ENCODE measurements at regions not wholly inside any gene's neighbourhood (a gene's known extent, or its start where the extent isn't known, plus 50 kb on each side); places are given as distances from the start of the nearest gene placed in this dataset.

DNA sequence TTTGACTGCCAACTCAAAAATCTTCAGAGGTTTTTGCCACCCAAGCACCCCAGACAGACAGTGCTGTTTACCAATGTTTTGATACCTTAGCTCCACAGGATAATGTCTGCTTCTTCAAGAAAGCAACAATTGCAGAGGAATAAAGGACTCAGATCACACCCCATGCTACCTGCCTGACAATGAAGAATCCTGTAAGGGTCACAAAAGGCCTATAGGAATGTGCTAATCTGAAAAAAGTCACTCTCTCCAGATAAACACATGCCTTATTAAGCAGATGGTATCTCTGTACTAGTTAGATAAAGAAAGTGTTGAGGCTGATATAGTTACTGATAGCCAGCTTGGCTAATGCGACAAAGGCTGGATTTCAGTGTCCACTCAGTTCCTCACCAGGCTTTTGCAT lies 1076.7 kb upstream of the SORCS1 start:
- Histone ChIP-seq H2BK20ac (ENCODE audit: low read length) (no peak overlapping the region), H2AK5ac (ENCODE audit: low read depth, low read length) (no peak overlapping the region), H3K23me2 (ENCODE audit: low read depth, low read length) (no peaks in the 10 kb centered on the region; the same call in 1 of the 2 replicates), H3K23ac (ENCODE audit: insufficient read length) (no peak overlapping the region), H2BK15ac (ENCODE audit: low read length) (no peak overlapping the region), H3K79me1 (ENCODE audit: low read depth, low read length) (no peaks in the 10 kb centered on the region), H3K4me2 (ENCODE audit: insufficient read depth in 1 of 2, low read depth in 2 of 2, low read length in 2 of 2) (peak overlapping the region in 1 of 2 experiments; percentile 11; a peak in 1 of 4 replicates), H2AFZ (ENCODE audit: low read length) (no peak overlapping the region), H3K56ac (replicated peaks; ENCODE audit: insufficient read length, low read depth, low read length) (no peak overlapping the region), H2BK12ac (ENCODE audit: low read depth, low read length) (no peak overlapping the region; the same call in 1 of the 2 replicates), H2BK120ac (replicated peaks; ENCODE audit: low read depth, low read length) (no peak overlapping the region), H3K27me3 (replicated peaks in 1 of 4; ENCODE audit: control insufficient read depth in 3 of 4, extremely low read depth in 1 of 4, insufficient read depth in 3 of 4, low read length in 3 of 4) (peaks cover 0 to 3% (median 0%) of the 10 kb centered on the region in 4 experiments; a peak in 1 of 7 replicates), H3K9me3 (ENCODE audit: insufficient read depth in 2 of 2, low read depth in 1 of 2, low read length in 1 of 2) (peaks cover 4 to 7% of the 10 kb centered on the region in 2 experiments; a peak in 2 of 4 replicates), H2BK5ac (ENCODE audit: low read depth, low read length) (no peak overlapping the region), H3K9ac (replicated peaks in 1 of 4; ENCODE audit: extremely low read depth in 1 of 4, low read depth in 3 of 4, low read length in 3 of 4) (no peak overlapping the region), H4K91ac (replicated peaks; ENCODE audit: insufficient read length, low read length) (no peak overlapping the region), H3K79me2 (ENCODE audit: control insufficient read depth in 1 of 2, insufficient read depth in 2 of 2, low read length in 2 of 2) (no peaks in the 10 kb centered on the region), H3K27ac (ENCODE audit: low read depth, low read length) (no peak overlapping the region), H3K4me1 (replicated peaks in 1 of 4; ENCODE audit: control insufficient read depth in 3 of 4, insufficient read depth in 4 of 4, low read length in 3 of 4) (peaks cover 0 to 4% (median 1%) of the 10 kb centered on the region in 4 experiments; a peak in 2 of 7 replicates), H4K8ac (ENCODE audit: extremely low read depth, insufficient read depth, low read length) (no peak overlapping the region), H3K36me3 (ENCODE audit: control insufficient read depth in 2 of 4, insufficient read depth in 4 of 4, low read length in 3 of 4) (no peaks in the 10 kb centered on the region), H3K4ac (replicated peaks; ENCODE audit: insufficient read length, low read depth, low read length) (no peak overlapping the region), H3K4me3 (ENCODE audit: extremely low read depth in 1 of 4, insufficient read depth in 2 of 4, low read depth in 3 of 4, low read length in 4 of 4) (no peak overlapping the region), H3K14ac (ENCODE audit: insufficient read length) (no peak overlapping the region), H4K20me1 (replicated peaks in 1 of 2; ENCODE audit: control insufficient read depth in 1 of 2, insufficient read depth in 2 of 2, low read length in 2 of 2) (no peaks in the 10 kb centered on the region), H4K5ac (ENCODE audit: insufficient read length, low read depth, low read length) (no peak overlapping the region), H3K18ac (ENCODE audit: extremely low read depth, low read length) (no peak overlapping the region)
- POLR2A ChIA-PET (ENCODE audit: partially characterized antibody), result no interaction called here
- peak; percentile 39 for FAIRE-seq
- TF ChIP-seq ASH2L (IDR thresholded peaks at IDR 0.05; ENCODE audit: low read length) (no peak), YY1 (IDR thresholded peaks at IDR 0.05; ENCODE audit: low read depth, low read length) (no peak), POLR2AphosphoS5 (IDR thresholded peaks at IDR 0.05; ENCODE audit: low read depth, low read length) (no peak), POLR2A (IDR thresholded peaks at IDR 0.05; ENCODE audit: control extremely low read depth in 1 of 2, low read depth in 2 of 2, low read length in 2 of 2) (no peak)
- CTCF ChIA-PET (ENCODE audit: partially characterized antibody), result interaction anchor here (1.0 to 1.3 kb wide), 4 partner anchors 9 to 37 kb away, joined by 3 to 6 read pairs (median 4); no protein-coding TSS in a partner anchor
- 96% methylated on average over 1 of the region's 1 CpG; no CpG with 5 or more reads in 1 of the 2 experiments for WGBS, 2 experiments (ENCODE audit: extremely low coverage in 1 of 2, insufficient coverage in 1 of 2, insufficient read length in 1 of 2, insufficient replicate concordance in 2 of 2, low coverage in 1 of 2, low lambda C conversion rate in 2 of 2, missing lambda C conversion rate in 1 of 2)
- DNase-seq (ENCODE audit: low read depth in 1 of 2, low spot score in 2 of 2), result no peak
